HG03196 (cell line): ENCODE measurements at regions not wholly inside any gene's neighbourhood (a gene's known extent, or its start where the extent isn't known, plus 50 kb on each side); places are given as distances from the start of the nearest gene placed in this dataset.

Experiments
- ATAC-seq: cut with Tn5 transposase; IDR thresholded peaks from one replicate; pipeline ENCODE4 v1.9.1; 2021; ENCODE audit not compliant: unreplicated experiment

- ATAC-seq = no peak
Measured at GRCh38 chr5:158172005-158172404, 313.1 kb upstream of the CLINT1 start.

GRCh38 chr5:158170534-158170933, 311.6 kb upstream of the CLINT1 start:
- no peak for ATAC-seq

GRCh38 chr5:158170060-158170459, 311.1 kb upstream of the CLINT1 start:
- ATAC-seq = no peak

GRCh38 chr5:158166424-158166823, 307.5 kb upstream of the CLINT1 start:
- ATAC-seq = no peak

- ATAC-seq = no peak
Measured at GRCh38 chr5:158165647-158166046, 306.7 kb upstream of the CLINT1 start.

- no peak for ATAC-seq
Measured at GRCh38 chr5:158164296-158165047, 305.5 kb upstream of the CLINT1 start.

GRCh38 chr5:158163451-158164295, 304.7 kb upstream of the CLINT1 start:
- no peak for ATAC-seq

GRCh38 chr5:158162479-158163034, 303.6 kb upstream of the CLINT1 start:
- no peak for ATAC-seq

GRCh38 chr5:158162026-158162425, 303.1 kb upstream of the CLINT1 start:
- no peak for ATAC-seq

GRCh38 chr5:158159621-158160020, 300.7 kb upstream of the CLINT1 start:
- ATAC-seq = no peak

GRCh38 chr5:158155811-158156505, 297.0 kb upstream of the CLINT1 start:
- no peak for ATAC-seq

- ATAC-seq = no peak
Measured at GRCh38 chr5:158155067-158155466, 296.1 kb upstream of the CLINT1 start.

- ATAC-seq = no peak
Measured at GRCh38 chr5:158154226-158155005, 295.5 kb upstream of the CLINT1 start.

GRCh38 chr5:158153508-158153907, 294.6 kb upstream of the CLINT1 start:
- ATAC-seq = no peak

- ATAC-seq = no peak
Measured at GRCh38 chr5:158152136-158152535, 293.2 kb upstream of the CLINT1 start.

GRCh38 chr5:158147227-158147626, 288.3 kb upstream of the CLINT1 start:
- no peak for ATAC-seq

GRCh38 chr5:158145827-158146226, 286.9 kb upstream of the CLINT1 start:
- no peak for ATAC-seq

GRCh38 chr5:158143081-158143480, 284.1 kb upstream of the CLINT1 start:
- ATAC-seq = no peak

GRCh38 chr5:158142156-158142555, 283.2 kb upstream of the CLINT1 start:
- ATAC-seq = no peak

GRCh38 chr5:158140120-158140731, 281.3 kb upstream of the CLINT1 start:
- ATAC-seq = no peak
